Peyer's patch (tissue), 4 donors: ENCODE measurements at regions not wholly inside any gene's neighbourhood (a gene's known extent, or its start where the extent isn't known, plus 50 kb on each side); places are given as distances from the start of the nearest gene placed in this dataset.

Source experiments
- CTCF ChIP-seq, 6 experiments: fragments of 450-650 bp in 4 of 6; fragments of 200-600 bp in 2 of 6; sonication (generic) in 1 of 6; IDR thresholded peaks; one replicate each; pipeline ENCODE4 v1.5.1; 2017 to 2019; ENCODE audit warnings: antibody characterized with exemption in 6 of 6, mild to moderate bottlenecking in 3 of 6, moderate library complexity in 1 of 6
- POLR2A ChIP-seq, 2 donors: fragments of 450-650 bp; IDR thresholded peaks; one replicate each; pipeline ENCODE4 v1.5.1; 2017; ENCODE audit warnings: antibody characterized with exemption in 2 of 2, mild to moderate bottlenecking in 2 of 2, moderate library complexity in 2 of 2

GRCh38 chr10:120262857-120263547 lies 194.0 kb upstream of the PLPP4 start:
- TF ChIP-seq CTCF (IDR thresholded peaks at IDR 0.05) (no peak), POLR2A (IDR thresholded peaks at IDR 0.05) (no peak)
